ENCODE measurements at regions not wholly inside any gene's neighbourhood (a gene's known extent, or its start where the extent isn't known, plus 50 kb on each side); places are given as distances from the start of the nearest gene placed in this dataset.

DNA sequence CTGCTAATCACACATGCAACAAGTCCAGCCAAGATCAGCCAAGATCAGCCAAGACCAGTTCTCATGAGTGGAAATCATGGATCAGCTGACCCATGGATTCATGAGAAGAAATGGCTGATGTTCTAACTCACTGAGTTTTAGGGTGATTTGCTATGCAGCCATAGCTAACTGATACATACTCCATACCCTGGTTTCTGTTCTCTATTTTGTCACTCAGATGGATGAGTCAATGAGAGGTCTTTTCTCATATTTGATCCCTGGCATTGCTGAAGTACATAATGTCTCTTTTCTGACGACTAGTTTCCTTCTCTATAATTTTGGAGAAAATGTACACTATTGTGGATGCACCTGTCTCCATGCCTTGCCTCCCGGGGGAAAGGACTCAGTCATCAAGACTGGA lies 118.4 kb upstream of the LY86 start:
- TF ChIP-seq, protein P1, sequence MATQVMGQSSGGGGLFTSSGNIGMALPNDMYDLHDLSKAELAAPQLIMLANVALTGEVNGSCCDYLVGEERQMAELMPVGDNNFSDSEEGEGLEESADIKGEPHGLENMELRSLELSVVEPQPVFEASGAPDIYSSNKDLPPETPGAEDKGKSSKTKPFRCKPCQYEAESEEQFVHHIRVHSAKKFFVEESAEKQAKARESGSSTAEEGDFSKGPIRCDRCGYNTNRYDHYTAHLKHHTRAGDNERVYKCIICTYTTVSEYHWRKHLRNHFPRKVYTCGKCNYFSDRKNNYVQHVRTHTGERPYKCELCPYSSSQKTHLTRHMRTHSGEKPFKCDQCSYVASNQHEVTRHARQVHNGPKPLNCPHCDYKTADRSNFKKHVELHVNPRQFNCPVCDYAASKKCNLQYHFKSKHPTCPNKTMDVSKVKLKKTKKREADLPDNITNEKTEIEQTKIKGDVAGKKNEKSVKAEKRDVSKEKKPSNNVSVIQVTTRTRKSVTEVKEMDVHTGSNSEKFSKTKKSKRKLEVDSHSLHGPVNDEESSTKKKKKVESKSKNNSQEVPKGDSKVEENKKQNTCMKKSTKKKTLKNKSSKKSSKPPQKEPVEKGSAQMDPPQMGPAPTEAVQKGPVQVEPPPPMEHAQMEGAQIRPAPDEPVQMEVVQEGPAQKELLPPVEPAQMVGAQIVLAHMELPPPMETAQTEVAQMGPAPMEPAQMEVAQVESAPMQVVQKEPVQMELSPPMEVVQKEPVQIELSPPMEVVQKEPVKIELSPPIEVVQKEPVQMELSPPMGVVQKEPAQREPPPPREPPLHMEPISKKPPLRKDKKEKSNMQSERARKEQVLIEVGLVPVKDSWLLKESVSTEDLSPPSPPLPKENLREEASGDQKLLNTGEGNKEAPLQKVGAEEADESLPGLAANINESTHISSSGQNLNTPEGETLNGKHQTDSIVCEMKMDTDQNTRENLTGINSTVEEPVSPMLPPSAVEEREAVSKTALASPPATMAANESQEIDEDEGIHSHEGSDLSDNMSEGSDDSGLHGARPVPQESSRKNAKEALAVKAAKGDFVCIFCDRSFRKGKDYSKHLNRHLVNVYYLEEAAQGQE (IDR thresholded peaks at IDR 0.05): no peak
- no peak for TF ChIP-seq GABPA (IDR thresholded peaks at IDR 0.05 in 1 of 2, conservative IDR thresholded peaks at IDR 0.05 in 1 of 2)
- no peak for TF ChIP-seq SP1 (IDR thresholded peaks at IDR 0.05)
- TF ChIP-seq, protein P2, sequence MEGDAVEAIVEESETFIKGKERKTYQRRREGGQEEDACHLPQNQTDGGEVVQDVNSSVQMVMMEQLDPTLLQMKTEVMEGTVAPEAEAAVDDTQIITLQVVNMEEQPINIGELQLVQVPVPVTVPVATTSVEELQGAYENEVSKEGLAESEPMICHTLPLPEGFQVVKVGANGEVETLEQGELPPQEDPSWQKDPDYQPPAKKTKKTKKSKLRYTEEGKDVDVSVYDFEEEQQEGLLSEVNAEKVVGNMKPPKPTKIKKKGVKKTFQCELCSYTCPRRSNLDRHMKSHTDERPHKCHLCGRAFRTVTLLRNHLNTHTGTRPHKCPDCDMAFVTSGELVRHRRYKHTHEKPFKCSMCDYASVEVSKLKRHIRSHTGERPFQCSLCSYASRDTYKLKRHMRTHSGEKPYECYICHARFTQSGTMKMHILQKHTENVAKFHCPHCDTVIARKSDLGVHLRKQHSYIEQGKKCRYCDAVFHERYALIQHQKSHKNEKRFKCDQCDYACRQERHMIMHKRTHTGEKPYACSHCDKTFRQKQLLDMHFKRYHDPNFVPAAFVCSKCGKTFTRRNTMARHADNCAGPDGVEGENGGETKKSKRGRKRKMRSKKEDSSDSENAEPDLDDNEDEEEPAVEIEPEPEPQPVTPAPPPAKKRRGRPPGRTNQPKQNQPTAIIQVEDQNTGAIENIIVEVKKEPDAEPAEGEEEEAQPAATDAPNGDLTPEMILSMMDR (IDR thresholded peaks at IDR 0.05; ENCODE audit: low read depth, low read length, missing input control): no peak
- no peak for TF ChIP-seq FOXA1 (IDR thresholded peaks at IDR 0.05)
- TF ChIP-seq YY1 (IDR thresholded peaks at IDR 0.05): no peak
- TF ChIP-seq, protein P3, sequence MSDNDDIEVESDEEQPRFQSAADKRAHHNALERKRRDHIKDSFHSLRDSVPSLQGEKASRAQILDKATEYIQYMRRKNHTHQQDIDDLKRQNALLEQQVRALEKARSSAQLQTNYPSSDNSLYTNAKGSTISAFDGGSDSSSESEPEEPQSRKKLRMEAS (IDR thresholded peaks at IDR 0.05): no peak
- TF ChIP-seq, protein P4, sequence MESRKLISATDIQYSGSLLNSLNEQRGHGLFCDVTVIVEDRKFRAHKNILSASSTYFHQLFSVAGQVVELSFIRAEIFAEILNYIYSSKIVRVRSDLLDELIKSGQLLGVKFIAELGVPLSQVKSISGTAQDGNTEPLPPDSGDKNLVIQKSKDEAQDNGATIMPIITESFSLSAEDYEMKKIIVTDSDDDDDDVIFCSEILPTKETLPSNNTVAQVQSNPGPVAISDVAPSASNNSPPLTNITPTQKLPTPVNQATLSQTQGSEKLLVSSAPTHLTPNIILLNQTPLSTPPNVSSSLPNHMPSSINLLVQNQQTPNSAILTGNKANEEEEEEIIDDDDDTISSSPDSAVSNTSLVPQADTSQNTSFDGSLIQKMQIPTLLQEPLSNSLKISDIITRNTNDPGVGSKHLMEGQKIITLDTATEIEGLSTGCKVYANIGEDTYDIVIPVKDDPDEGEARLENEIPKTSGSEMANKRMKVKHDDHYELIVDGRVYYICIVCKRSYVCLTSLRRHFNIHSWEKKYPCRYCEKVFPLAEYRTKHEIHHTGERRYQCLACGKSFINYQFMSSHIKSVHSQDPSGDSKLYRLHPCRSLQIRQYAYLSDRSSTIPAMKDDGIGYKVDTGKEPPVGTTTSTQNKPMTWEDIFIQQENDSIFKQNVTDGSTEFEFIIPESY (IDR thresholded peaks at IDR 0.05): no peak
- TF ChIP-seq TAF1 (conservative IDR thresholded peaks at IDR 0.05): no peak
- no peak for TF ChIP-seq JUND (IDR thresholded peaks at IDR 0.05)

Measured in liver (tissue), 3 donors.